Testis (tissue), 2 donors: ENCODE measurements at regions not wholly inside any gene's neighbourhood (a gene's known extent, or its start where the extent isn't known, plus 50 kb on each side); places are given as distances from the start of the nearest gene placed in this dataset.

Source experiments
- POLR2A ChIP-seq: fragments of 450-650 bp; IDR thresholded peaks from one replicate; pipeline ENCODE4 v1.6.1; 2017; ENCODE audit warnings: antibody characterized with exemption, mild to moderate bottlenecking, moderate library complexity
- TF ChIP-seq, protein P1 (sequence below), 3 experiments: fragments of 450-650 bp in 2 of 3; fragments of 200-600 bp in 1 of 3; sonication (generic) in 1 of 3; IDR thresholded peaks; one replicate each; pipeline ENCODE4 v1.5.1; 2016 to 2019; ENCODE audit warnings: antibody characterized with exemption in 3 of 3, mild to moderate bottlenecking in 2 of 3, moderate library complexity in 1 of 3

DNA sequence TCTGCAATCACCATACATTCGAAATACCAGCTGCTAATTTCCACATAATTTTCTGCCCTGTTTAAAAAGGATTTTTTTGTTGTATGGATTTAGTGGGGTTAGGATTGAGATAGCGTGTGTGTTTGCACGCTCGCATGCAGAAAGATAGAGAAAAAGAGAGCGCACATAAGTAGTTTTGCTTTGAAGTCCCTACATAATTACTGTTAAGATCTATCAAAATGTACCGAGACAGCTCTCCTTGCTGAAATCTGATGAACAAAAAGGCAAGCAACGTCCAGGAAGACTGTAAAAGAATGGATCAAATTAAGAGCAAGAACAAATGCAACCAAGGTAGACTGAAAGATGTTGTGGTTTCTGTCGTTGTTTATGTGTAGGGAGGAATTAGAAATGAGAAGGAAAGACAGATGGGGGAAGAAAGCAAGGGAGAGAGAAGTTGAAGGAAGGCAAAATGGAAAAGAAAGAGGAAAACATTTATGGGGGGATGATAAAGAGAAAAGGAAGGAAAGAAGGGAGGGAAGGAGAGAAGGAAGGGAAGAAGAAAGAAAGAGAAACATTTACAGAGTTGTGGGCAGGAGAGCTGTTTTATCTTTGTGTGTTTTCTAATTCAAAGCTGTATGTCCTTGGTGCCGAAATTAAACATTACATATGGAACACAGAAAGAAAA, 522.3 kb downstream of the MED13L start:
- TF ChIP-seq POLR2A = no peak
- TF ChIP-seq, protein P1, sequence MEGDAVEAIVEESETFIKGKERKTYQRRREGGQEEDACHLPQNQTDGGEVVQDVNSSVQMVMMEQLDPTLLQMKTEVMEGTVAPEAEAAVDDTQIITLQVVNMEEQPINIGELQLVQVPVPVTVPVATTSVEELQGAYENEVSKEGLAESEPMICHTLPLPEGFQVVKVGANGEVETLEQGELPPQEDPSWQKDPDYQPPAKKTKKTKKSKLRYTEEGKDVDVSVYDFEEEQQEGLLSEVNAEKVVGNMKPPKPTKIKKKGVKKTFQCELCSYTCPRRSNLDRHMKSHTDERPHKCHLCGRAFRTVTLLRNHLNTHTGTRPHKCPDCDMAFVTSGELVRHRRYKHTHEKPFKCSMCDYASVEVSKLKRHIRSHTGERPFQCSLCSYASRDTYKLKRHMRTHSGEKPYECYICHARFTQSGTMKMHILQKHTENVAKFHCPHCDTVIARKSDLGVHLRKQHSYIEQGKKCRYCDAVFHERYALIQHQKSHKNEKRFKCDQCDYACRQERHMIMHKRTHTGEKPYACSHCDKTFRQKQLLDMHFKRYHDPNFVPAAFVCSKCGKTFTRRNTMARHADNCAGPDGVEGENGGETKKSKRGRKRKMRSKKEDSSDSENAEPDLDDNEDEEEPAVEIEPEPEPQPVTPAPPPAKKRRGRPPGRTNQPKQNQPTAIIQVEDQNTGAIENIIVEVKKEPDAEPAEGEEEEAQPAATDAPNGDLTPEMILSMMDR (IDR thresholded peaks at IDR 0.05) = no peak
